Esophagus muscularis mucosa (tissue), 3 donors: ENCODE measurements at regions not wholly inside any gene's neighbourhood (a gene's known extent, or its start where the extent isn't known, plus 50 kb on each side); places are given as distances from the start of the nearest gene placed in this dataset.

ENCODE experiments used
- EP300 ChIP-seq: sonication (generic); formaldehyde crosslinking; IDR thresholded peaks from one replicate; pipeline ENCODE4 v1.6.1; 2017; ENCODE audit warnings: antibody characterized with exemption
- TF ChIP-seq, protein P1 (sequence below), 3 experiments: fragments of 200-600 bp in 2 of 3; fragments of 450-650 bp in 1 of 3; sonication (generic) in 2 of 3; IDR thresholded peaks; one replicate each; pipeline ENCODE4 v1.5.1; 2017 to 2019; ENCODE audit warnings: antibody characterized with exemption in 3 of 3, mild to moderate bottlenecking in 2 of 3, moderate library complexity in 1 of 3

DNA sequence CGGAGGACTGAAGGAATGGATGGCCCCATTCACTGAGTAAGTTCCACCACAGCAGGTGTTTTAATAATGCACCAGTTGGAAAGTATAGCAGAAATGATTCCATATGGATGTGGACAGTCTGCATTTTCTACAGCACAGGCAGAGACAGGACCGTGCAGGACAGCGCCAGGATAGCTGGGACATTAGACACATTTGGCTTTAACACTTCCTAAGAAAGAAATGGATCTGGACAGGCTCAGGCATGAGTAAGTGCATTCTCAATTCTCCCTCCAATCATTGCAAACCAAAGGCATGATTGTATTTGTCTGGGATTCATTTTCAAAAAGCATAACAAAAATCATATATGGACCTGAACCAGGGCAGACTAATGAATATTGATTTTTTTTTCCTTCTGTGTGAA is 233.0 kb upstream of the POU2AF2 start:
- TF ChIP-seq EP300, result no peak
- TF ChIP-seq, protein P1, sequence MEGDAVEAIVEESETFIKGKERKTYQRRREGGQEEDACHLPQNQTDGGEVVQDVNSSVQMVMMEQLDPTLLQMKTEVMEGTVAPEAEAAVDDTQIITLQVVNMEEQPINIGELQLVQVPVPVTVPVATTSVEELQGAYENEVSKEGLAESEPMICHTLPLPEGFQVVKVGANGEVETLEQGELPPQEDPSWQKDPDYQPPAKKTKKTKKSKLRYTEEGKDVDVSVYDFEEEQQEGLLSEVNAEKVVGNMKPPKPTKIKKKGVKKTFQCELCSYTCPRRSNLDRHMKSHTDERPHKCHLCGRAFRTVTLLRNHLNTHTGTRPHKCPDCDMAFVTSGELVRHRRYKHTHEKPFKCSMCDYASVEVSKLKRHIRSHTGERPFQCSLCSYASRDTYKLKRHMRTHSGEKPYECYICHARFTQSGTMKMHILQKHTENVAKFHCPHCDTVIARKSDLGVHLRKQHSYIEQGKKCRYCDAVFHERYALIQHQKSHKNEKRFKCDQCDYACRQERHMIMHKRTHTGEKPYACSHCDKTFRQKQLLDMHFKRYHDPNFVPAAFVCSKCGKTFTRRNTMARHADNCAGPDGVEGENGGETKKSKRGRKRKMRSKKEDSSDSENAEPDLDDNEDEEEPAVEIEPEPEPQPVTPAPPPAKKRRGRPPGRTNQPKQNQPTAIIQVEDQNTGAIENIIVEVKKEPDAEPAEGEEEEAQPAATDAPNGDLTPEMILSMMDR (IDR thresholded peaks at IDR 0.05), result no peak
